GM10266 (cell line): ENCODE measurements at regions not wholly inside any gene's neighbourhood (a gene's known extent, or its start where the extent isn't known, plus 50 kb on each side); places are given as distances from the start of the nearest gene placed in this dataset.

Experiments
- DNase-seq: peaks from one replicate; pipeline ENCODE4 v3.0.0; 2012; ENCODE audit errors: extremely low spot score
- TF ChIP-seq, protein P1 (sequence below): IDR thresholded peaks from 2 replicates; pipeline ENCODE4 v1.5.1; 2012; ENCODE audit warnings: mild to moderate bottlenecking, low read depth; ENCODE audit not compliant: control insufficient read depth, insufficient read depth; ENCODE audit errors: missing control alignments

DNA sequence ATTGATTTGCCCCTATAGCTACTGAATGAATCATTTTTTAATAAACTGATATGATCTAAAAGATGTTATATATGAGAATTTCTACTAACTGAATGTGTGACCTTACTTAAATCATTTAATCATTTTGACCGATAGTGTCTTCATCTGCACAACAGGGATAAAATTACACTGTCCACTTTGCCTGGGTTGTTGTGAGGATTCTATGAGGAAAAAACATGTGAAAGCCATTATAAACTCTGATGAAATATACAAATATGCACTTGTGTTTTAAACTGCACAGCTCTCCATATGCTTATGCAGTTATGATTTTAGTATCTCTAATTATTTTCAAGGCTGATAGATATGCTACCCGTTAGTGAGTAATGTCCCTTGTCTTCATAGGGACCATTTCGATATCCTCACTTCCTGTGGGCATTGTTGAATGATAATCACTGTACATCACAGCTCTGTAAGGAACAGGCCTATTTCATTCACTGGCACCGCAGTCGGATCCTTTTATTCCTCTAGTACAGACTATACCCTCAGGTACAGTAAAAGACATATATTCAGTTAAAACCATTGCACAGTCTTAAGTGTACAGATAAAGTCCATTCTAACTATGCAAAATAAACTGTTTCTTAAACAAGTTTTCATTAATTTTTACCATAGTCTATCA, 88.7 kb upstream of the RAP1B start:
- no peak for DNase-seq
- TF ChIP-seq, protein P1, sequence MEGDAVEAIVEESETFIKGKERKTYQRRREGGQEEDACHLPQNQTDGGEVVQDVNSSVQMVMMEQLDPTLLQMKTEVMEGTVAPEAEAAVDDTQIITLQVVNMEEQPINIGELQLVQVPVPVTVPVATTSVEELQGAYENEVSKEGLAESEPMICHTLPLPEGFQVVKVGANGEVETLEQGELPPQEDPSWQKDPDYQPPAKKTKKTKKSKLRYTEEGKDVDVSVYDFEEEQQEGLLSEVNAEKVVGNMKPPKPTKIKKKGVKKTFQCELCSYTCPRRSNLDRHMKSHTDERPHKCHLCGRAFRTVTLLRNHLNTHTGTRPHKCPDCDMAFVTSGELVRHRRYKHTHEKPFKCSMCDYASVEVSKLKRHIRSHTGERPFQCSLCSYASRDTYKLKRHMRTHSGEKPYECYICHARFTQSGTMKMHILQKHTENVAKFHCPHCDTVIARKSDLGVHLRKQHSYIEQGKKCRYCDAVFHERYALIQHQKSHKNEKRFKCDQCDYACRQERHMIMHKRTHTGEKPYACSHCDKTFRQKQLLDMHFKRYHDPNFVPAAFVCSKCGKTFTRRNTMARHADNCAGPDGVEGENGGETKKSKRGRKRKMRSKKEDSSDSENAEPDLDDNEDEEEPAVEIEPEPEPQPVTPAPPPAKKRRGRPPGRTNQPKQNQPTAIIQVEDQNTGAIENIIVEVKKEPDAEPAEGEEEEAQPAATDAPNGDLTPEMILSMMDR, result no peak

DNA sequence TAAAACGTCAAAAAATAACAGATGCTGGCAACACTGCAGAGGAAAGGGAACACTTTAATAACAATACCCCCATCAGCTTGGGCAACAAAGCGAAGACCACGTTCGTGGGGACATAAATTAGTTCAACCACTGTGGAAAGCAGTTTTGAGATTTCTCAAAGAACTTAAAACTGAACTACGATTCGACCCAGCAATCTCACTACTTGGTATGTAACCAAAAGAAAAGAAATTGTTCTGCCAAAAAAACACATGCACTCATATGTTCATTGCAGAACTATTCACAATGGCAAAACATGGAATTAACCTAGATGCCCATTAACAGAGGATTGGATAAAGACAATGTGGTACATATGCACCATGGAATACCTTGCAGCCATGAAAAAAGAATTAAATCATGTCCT, 81.2 kb upstream of the RAP1B start:
- TF ChIP-seq, protein P1, result no peak
- no peak for DNase-seq

DNA sequence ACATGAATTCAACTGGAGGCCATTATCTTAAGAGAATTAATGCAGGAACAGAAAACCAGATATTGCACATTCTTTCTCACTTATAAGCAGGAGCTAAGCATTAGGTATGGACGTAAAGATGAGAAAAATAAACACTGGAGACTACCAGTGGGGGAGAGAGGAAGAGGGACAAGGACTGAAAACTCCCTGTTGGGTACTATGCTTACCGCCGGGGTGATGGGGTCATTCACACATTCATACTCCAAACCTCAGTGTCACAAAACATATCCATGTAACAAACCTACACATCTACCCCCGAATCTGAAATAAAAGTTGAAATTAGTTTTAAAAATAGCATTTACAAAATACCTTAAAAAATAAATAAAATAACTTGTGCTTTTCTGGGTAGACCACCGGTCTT, 80.8 kb upstream of the RAP1B start:
- TF ChIP-seq, protein P1, result no peak
- no peak for DNase-seq

DNA sequence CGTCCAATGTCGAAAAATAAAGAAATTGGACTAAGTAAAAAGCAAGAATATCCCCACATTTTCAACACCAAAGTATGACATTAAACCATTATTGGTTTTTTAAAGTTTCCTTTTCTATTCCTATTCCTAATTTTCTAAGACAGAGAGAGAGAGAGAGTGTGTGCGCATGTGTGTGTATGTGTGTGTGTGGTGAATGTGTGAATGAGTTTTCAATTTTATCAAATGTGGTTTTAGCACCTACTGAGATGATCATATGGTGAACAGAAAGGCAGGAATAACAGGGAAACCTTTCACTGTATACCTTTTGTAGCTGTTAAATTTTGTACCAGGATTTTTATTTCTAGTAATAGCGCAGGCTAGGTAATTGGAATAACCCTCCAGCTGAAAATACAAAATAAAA, 80.4 kb upstream of the RAP1B start:
- TF ChIP-seq, protein P1, result no peak
- no peak for DNase-seq

DNA sequence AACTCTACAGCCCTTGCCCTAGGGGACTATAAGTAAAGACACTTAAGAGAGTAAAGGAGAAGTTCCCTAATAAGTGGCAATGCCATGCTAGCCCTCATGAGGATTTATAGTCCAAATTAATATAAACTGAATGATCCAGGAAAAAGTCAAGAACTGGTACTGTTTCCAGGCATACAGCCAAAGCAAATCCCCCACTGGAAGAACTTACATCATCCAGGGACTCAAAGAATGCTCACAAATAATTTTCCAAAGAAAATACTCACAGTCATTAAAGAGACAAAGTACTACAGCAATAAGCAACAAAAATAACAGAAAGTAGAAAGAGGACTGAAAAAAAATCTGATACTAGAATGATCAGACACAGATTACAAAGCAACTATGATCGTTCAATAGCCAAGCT, 79.7 kb upstream of the RAP1B start:
- no peak for DNase-seq
- TF ChIP-seq, protein P1, result no peak

DNA sequence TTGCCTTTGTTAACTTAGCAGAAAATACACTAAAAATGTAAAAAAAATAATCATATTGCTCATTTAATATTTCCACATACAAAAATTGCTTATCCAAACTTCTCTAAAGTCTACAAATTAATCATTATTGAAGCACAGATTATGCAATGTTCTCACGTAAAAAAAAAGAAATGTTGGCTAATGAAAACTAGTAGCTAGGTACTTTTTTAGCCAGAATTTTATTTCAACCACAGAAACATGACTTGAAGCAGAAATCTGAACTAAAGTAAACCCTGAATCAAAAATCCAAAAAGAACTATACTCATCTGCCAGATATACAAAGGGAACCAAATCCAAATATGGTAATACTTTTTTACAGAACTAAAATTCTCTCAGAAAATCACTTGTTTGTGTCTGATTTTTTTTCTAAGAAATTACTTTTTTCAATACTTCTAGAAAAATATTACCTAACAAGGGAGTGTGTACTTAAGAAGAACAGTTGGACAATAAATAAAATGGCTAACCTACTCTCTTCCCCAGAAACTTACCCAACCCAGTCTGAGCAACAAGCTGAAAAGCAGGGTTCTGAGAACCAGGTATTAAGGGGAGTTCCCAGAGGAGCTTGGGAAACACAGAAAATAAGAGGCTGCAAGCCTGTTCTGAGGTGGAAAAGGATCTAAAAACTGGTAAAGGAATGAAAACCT, 78.4 kb upstream of the RAP1B start:
- TF ChIP-seq, protein P1, result no peak
- DNase-seq, result no peak

DNA sequence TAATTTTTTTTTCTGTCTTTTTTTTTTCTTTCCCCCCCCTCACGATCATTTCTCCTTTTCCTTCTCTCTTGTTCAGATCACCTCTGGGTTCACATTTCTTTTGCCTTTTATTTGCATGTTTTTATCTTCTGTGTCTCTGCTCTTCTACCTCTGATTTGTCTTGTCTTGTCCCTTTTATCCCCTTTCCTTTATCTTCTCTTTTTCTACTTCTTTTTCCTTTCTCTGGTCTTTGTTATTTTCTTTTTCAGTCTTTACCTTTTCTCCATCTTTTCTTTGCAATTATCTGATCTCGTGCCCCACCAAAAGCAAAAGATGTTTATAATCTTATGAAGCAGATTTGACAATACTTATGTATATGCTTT, 77.8 kb upstream of the RAP1B start:
- no peak for DNase-seq
- TF ChIP-seq, protein P1, result no peak
